ENCODE measurements at regions not wholly inside any gene's neighbourhood (a gene's known extent, or its start where the extent isn't known, plus 50 kb on each side); places are given as distances from the start of the nearest gene placed in this dataset.

DNA sequence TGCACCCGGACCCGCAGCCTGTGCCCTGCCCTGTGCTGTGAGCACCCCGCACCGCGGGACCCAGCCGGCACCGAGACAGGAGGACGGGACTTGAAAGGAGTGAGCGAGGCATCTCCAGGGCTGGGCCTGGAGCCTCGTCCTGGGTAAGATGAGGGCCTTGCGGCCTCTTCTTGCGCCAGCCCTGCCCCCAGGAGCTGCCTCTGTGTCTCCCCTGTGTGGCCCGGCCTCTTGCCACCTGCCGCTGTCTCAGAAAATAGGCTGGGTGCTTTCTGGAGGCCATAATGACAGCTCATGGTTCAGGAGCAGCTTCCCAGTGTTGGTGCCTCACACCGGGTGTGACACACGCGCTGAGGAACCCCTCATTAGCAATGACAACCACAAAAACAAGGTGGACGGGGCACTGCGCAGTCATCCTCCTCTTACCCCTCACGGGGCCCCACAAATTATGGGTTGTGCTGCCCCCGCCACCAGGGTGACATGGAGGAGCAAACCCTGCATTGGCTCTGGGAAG lies 161.5 kb upstream of the C1orf174 start:
- no peaks in the 10 kb centered on the region for H3K27me3 ChIP-seq (ENCODE audit: low read depth, low read length)
- no peak for TF ChIP-seq CTCF (IDR thresholded peaks at IDR 0.05; ENCODE audit: low read depth, low read length)
- no peak for TF ChIP-seq EZH2phosphoT487 (IDR thresholded peaks at IDR 0.05; ENCODE audit: low read depth)
- H3K4me2 ChIP-seq (ENCODE audit: low read length) = no peak overlapping the region
- H3K79me2 ChIP-seq (ENCODE audit: low read length) = no peaks in the 10 kb centered on the region
- no peak overlapping the region for H3K4me3 ChIP-seq (ENCODE audit: low read length)
- no peaks in the 10 kb centered on the region for H4K20me1 ChIP-seq (ENCODE audit: insufficient read depth, low read length)
- no peak overlapping the region for H2AFZ ChIP-seq (ENCODE audit: low read depth, low read length)
- no peak overlapping the region for H3K27ac ChIP-seq (ENCODE audit: low read length)
- H3K9me3 ChIP-seq (ENCODE audit: insufficient read depth, low read length) = peaks cover under 1% of the 10 kb centered on the region; the same call in 1 of the 2 replicates
- H3K36me3 ChIP-seq (replicated peaks; ENCODE audit: low read depth, low read length) = no peaks in the 10 kb centered on the region
- H3K4me1 ChIP-seq (ENCODE audit: low read length) = no peaks in the 10 kb centered on the region
- H3K9ac ChIP-seq (ENCODE audit: low read length) = no peak overlapping the region

DNA sequence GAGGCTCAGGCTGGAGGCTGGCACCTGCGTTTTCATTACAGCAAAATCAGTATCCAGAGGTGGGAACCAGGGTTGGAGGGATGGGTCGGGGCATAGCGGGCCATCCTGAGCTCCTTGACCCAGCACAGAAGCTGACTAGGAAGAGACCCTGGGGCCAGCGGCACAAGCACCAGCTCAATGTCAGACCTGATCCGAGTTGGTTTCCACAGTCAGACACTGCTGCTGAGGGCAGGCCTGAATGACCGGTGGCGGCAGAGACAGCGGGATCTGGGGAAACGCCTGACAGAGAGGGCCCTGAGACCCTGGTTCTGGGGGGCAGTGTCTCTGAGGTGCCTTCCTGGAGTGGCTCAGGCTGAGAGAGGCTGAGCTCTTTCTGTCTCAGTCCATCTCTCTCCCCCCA lies 162.0 kb upstream of the C1orf174 start:
- no peak overlapping the region for H3K4me3 ChIP-seq (ENCODE audit: low read length)
- peaks cover 5% of the 10 kb centered on the region; the same call in 1 of the 2 replicates for H3K9me3 ChIP-seq (ENCODE audit: insufficient read depth, low read length)
- no peak for TF ChIP-seq CTCF (IDR thresholded peaks at IDR 0.05; ENCODE audit: low read depth, low read length)
- no peak for TF ChIP-seq EZH2phosphoT487 (IDR thresholded peaks at IDR 0.05; ENCODE audit: low read depth)
- H2AFZ ChIP-seq (ENCODE audit: low read depth, low read length) = no peak overlapping the region
- H3K4me2 ChIP-seq (ENCODE audit: low read length) = no peak overlapping the region
- H3K79me2 ChIP-seq (ENCODE audit: low read length) = no peaks in the 10 kb centered on the region
- no peaks in the 10 kb centered on the region for H3K36me3 ChIP-seq (replicated peaks; ENCODE audit: low read depth, low read length)
- H4K20me1 ChIP-seq (ENCODE audit: insufficient read depth, low read length) = no peaks in the 10 kb centered on the region
- H3K9ac ChIP-seq (ENCODE audit: low read length) = no peak overlapping the region
- H3K4me1 ChIP-seq (ENCODE audit: low read length) = no peaks in the 10 kb centered on the region
- H3K27me3 ChIP-seq (ENCODE audit: low read depth, low read length) = no peaks in the 10 kb centered on the region
- H3K27ac ChIP-seq (ENCODE audit: low read length) = no peak overlapping the region

- Histone ChIP-seq H3K9me3 (ENCODE audit: insufficient read depth, low read length) (peaks cover 7% of the 10 kb centered on the region; the same call in 1 of the 2 replicates), H3K9ac (ENCODE audit: low read length) (no peak overlapping the region), H3K36me3 (replicated peaks; ENCODE audit: low read depth, low read length) (no peaks in the 10 kb centered on the region), H2AFZ (ENCODE audit: low read depth, low read length) (no peak overlapping the region), H3K4me1 (ENCODE audit: low read length) (no peaks in the 10 kb centered on the region), H3K27me3 (ENCODE audit: low read depth, low read length) (no peaks in the 10 kb centered on the region), H4K20me1 (ENCODE audit: insufficient read depth, low read length) (no peaks in the 10 kb centered on the region), H3K79me2 (ENCODE audit: low read length) (no peaks in the 10 kb centered on the region), H3K27ac (ENCODE audit: low read length) (no peak overlapping the region), H3K4me3 (ENCODE audit: low read length) (no peak overlapping the region), H3K4me2 (ENCODE audit: low read length) (no peak overlapping the region)
- TF ChIP-seq EZH2phosphoT487 (IDR thresholded peaks at IDR 0.05; ENCODE audit: low read depth) = no peak
- TF ChIP-seq CTCF (IDR thresholded peaks at IDR 0.05; ENCODE audit: low read depth, low read length) = no peak
These were observed 162.5 kb upstream of the C1orf174 start for GRCh38 chr1:4062560-4062959.

DNA sequence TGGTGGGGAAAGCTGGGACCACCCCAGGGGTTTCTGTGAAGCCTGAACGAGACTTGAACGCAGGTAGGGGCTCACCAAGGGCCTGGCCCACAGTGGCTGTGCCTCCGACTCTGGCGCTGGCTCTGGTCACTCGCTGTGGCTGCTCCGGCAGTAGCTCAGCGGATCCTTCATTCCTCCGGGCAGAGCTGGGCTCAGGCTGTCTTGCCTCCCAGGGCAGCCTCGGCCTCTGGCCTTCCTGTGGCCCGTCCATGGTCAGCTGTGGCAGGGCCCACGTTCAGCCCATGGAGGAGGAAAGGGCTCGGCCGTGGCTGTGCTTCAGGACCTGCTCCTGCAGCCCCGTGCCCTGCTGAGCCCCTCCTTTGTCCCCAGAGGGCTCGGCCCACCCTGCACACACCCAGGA lies 162.9 kb upstream of the C1orf174 start:
- Histone ChIP-seq H3K79me2 (ENCODE audit: low read length) (no peaks in the 10 kb centered on the region), H4K20me1 (ENCODE audit: insufficient read depth, low read length) (no peaks in the 10 kb centered on the region), H3K9me3 (ENCODE audit: insufficient read depth, low read length) (peaks cover 7% of the 10 kb centered on the region; the same call in 1 of the 2 replicates), H3K36me3 (replicated peaks; ENCODE audit: low read depth, low read length) (no peaks in the 10 kb centered on the region), H3K4me2 (ENCODE audit: low read length) (no peak overlapping the region), H3K27me3 (ENCODE audit: low read depth, low read length) (no peaks in the 10 kb centered on the region), H2AFZ (ENCODE audit: low read depth, low read length) (no peak overlapping the region), H3K9ac (ENCODE audit: low read length) (no peak overlapping the region), H3K4me1 (ENCODE audit: low read length) (no peaks in the 10 kb centered on the region), H3K4me3 (ENCODE audit: low read length) (no peak overlapping the region), H3K27ac (ENCODE audit: low read length) (no peak overlapping the region)
- no peak for TF ChIP-seq CTCF (IDR thresholded peaks at IDR 0.05; ENCODE audit: low read depth, low read length)
- TF ChIP-seq EZH2phosphoT487 (IDR thresholded peaks at IDR 0.05; ENCODE audit: low read depth) = no peak
